22Rv1 (cell line): ENCODE measurements at regions not wholly inside any gene's neighbourhood (a gene's known extent, or its start where the extent isn't known, plus 50 kb on each side); places are given as distances from the start of the nearest gene placed in this dataset.
"Not testable (repeated sequence)": the region's sequence is repeated elsewhere in the genome, so short reads cannot be mapped to it uniquely, and the experiment has no call there.

Experiments used
- CTCF ChIP-seq: fragments of 450-650 bp; IDR thresholded peaks from 2 replicates; pipeline ENCODE4 v1.5.1; 2017; ENCODE audit warnings: mild to moderate bottlenecking
- ZFX ChIP-seq: fragments of 450-650 bp; IDR thresholded peaks from 2 replicates; pipeline ENCODE4 v1.6.1; 2017; ENCODE audit warnings: antibody characterized with exemption, borderline replicate concordance

- TF ChIP-seq CTCF, ZFX: not testable (repeated sequence)
Observed at GRCh38 chr5:1626397-1626796, 102.6 kb upstream of the LPCAT1 start.
